ENCODE measurements at regions not wholly inside any gene's neighbourhood (a gene's known extent, or its start where the extent isn't known, plus 50 kb on each side); places are given as distances from the start of the nearest gene placed in this dataset.

DNA sequence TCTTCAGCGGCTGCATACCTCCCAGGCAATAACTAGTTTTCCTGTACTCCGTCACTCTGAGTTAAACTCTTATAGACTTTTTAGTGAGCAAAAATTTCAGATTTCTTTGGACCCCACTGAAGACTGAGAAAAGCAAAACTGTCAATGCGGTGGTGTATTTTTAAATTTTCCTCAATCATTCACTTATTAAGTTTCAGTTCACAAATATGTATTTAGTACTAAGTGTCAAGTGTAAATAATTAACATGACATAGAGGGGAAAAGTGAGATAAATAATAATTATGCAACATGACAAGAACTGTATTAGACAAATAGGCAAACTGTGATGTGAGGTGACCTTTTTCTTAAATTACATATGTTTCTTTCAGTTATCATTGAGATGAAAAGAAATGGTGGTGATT, 124.4 kb downstream of the NAF1 start:
- TF ChIP-seq, protein P1, sequence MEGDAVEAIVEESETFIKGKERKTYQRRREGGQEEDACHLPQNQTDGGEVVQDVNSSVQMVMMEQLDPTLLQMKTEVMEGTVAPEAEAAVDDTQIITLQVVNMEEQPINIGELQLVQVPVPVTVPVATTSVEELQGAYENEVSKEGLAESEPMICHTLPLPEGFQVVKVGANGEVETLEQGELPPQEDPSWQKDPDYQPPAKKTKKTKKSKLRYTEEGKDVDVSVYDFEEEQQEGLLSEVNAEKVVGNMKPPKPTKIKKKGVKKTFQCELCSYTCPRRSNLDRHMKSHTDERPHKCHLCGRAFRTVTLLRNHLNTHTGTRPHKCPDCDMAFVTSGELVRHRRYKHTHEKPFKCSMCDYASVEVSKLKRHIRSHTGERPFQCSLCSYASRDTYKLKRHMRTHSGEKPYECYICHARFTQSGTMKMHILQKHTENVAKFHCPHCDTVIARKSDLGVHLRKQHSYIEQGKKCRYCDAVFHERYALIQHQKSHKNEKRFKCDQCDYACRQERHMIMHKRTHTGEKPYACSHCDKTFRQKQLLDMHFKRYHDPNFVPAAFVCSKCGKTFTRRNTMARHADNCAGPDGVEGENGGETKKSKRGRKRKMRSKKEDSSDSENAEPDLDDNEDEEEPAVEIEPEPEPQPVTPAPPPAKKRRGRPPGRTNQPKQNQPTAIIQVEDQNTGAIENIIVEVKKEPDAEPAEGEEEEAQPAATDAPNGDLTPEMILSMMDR (conservative IDR thresholded peaks at IDR 0.05 in 1 of 2, IDR thresholded peaks at IDR 0.05 in 1 of 2; ENCODE audit: low read depth in 1 of 2, low read length in 2 of 2) = no peak
- TF ChIP-seq EZH2 (IDR thresholded peaks at IDR 0.05; ENCODE audit: low read length, missing control alignments) = no peak
